Stimulated activated CD8-positive, alpha-beta memory T cell treated with anti-CD3 and anti-CD28 coated beads, Interleukin-4, amount 100 ng/mL, for 24 hours (primary cell): ENCODE measurements at regions not wholly inside any gene's neighbourhood (a gene's known extent, or its start where the extent isn't known, plus 50 kb on each side); places are given as distances from the start of the nearest gene placed in this dataset.

Experiments used
- DNase-seq: peaks from one replicate; pipeline ENCODE4 v3.0.0-alpha.2; 2020; ENCODE audit warnings: low read depth

DNA sequence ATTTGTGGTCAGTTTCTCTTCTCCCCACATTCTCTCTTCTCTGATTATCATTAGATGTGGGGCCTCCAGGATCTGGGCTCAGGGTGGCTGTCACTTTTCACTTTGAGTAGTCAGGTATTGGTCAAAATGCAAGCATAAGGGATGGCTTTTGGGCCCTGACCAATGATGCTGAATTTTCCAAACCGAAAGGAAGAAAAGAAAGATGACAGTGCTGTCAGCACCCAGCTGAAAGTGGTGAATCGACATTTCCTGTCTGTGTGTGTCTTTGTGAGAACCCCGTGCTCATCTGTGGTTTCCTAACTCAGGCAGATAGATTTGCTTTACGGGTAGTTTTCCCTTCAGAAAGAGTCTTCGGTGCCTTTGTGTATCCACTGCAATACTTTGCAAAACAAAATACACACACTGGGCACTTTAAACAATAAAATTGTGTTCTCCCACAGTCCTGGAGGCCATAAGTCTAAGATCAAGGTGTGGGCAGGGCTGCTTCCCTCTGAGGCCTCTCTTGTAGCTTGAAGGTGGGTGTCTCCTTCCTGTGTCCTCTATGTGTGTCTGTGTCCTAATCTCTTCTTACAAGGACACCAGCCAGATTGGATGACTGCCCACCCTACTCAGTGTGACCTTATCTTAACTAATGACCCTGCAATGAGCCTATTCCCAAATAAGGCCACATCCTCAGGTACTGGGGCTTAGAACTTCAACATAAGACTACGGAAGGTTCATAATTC lies 274.8 kb upstream of the AJAP1 start:
- no peak for DNase-seq

GRCh38 chr1:4380564-4381168 lies 273.7 kb upstream of the AJAP1 start:
- no peak for DNase-seq

DNA sequence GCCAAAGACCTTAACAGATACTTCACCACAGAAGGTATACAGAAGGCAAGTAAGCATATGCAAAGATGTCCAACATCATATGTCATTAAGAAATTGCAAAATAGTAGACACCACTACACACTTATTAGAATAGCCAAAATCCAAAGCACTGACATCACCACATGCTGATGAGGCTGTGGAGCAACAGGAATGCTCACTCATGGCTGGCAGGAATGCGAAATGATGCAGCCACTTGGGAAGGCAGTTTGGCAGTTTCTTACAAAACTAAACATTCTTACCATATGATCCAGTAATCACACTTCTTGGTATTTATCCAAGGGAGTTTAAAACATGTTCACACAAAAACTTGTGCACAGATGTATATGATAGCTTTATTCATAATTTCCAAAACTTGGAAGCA lies 261.2 kb upstream of the AJAP1 start:
- no peak for DNase-seq

DNA sequence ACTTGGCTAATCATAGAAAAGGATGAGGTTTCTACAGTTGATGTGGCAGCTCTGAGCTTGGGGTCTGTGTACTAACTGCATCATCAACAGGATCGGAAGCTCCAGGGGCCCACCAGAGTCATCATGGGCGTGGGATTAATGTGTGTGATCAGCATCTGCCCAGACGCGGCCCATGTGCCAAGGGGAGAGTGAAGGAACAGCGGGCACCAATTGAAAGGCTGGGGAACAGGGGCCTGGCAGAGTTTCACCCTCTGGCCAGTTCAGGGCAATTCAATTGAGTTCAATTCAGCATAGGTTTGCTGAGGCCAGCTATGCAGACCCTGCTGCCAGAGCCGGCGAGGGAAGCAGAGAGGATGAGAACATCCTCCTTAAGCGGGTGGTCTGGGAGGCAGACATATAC lies 260.0 kb upstream of the AJAP1 start:
- DNase-seq = no peak

- no peak for DNase-seq
Measured at GRCh38 chr1:4395158-4395557, 259.3 kb upstream of the AJAP1 start.

DNA sequence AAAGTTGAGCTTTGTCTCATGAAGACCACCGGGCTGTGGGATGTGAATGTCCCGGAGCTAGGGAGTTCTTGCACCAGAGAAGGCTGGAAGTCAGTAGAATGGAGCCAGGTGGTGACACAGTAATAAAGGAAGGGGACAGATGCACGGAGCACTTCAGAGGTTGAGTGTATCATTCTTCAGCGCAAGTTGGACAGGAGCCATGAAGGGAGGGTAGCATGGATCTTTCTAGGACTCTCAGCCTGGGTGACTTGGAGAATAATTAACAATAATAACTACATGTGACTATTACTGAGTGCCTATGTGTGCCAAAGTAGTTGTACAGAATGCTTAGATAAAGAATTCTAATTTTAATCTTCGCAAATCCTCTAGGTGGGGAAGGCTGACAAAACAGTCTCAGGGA lies 258.7 kb upstream of the AJAP1 start:
- DNase-seq = no peak

DNA sequence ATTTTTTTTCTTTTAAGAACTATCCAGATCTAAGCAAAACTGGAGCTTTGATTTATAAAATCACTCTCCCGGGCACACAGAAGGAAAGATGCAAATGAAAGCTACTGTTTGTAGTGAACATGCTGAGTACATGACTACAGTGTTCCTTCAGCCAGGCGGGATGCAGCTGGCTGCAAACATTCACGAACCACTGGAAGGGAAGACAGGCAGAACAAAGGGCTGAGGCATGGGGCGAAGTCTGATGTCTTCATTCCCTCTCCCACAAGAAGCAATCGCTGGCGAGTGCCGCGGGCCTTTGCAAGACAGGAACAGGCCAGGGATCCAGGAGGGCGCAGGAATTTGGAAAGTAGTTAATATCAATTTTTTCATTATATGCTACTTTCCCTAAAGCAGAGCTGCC lies 257.9 kb upstream of the AJAP1 start:
- no peak for DNase-seq

DNA sequence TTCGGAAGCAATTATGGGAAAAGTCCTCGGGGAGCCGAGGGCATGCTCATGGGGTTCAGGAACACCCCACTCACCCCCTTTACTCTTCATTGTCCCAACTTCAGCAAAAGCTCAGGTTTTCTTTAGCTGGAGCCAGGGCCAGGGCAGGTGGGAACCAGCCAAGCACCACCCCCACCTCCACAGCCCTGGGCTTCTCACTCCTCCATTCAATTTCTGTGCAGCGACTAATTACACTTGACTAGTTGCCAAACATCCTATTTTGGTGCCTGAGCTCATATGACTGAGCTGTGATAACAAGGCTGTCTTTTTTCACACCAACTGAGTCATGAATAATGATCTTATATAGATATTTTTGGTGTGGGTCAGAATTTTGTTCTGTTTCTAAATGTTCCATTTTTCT lies 257.2 kb upstream of the AJAP1 start:
- no peak for DNase-seq

- DNase-seq = no peak
Measured at GRCh38 chr1:4402032-4402431, 252.4 kb upstream of the AJAP1 start.

DNA sequence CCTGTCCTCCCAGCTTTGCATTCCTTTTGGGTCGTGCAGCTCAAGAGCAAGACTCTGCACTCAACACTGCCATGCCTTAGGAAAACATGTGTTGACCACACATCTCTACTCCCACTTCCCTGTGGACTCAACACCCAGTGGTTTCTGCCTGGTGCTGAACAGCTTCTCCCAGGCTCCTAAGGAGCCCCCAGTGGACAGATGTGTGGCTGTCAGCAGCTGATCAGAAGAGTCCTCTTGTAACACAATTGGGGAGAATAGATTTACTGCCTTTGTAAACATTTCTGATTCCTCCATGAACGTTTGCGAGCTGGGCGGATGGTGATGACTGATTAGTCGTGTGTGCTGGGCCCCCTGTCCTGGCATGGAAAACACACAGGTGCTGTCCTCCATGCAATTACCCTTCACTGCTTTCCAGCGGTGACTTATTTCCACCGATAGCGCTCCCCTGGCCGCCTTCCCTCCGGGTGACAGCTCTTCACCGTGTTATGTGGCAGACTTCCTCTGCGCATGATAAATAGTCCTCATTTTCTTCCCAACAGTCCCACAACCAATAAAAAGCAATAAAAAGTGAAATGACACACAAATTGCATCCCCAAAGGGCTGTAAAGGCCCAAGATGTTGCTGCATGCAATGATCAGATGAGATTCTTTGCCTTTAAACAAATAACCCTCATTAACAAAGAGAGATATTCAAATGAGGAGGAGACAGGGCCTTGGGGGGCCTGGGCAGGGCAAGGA lies 249.4 kb upstream of the AJAP1 start:
- no peak for DNase-seq

DNA sequence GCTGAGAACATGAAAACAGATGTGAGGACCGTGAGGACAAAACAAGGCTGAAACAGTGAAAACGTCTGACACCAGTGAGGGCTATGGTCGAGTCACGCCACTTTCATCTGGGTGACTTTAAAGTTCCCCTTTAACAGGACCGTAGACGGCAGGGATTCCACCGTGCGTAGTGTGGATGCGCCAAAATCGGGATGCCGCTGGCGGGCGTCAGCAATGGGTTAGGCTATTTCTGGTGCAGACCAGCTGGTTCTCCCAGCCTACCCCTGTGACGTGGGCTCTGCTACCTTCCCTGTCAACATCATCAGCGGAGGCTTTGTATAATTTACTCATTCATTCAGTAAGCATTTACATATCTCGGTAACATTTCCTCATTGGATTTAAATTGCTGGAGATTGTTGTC lies 246.6 kb upstream of the AJAP1 start:
- no peak for DNase-seq

DNA sequence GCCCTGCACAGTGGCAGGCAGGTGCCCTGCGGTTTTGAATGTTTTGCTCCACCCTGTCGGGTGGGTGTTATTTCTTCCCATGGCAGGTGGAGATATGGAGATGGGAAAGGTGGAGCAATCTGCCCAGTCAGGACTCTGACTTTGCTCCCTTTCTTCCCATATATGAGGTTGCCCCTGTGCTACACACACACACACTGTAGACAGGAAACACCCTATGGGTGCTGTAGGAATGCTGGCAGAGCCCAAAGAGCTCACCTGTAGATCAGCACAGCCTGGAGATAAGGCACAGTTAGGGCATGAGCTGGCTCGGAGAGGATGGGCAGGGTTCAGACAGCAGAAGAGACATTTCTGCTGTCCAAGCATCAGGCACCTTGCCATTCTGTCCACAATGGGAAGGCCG lies 246.0 kb upstream of the AJAP1 start:
- DNase-seq = no peak

- DNase-seq = no peak
Measured at GRCh38 chr1:4411862-4412261, 242.5 kb upstream of the AJAP1 start.

DNA sequence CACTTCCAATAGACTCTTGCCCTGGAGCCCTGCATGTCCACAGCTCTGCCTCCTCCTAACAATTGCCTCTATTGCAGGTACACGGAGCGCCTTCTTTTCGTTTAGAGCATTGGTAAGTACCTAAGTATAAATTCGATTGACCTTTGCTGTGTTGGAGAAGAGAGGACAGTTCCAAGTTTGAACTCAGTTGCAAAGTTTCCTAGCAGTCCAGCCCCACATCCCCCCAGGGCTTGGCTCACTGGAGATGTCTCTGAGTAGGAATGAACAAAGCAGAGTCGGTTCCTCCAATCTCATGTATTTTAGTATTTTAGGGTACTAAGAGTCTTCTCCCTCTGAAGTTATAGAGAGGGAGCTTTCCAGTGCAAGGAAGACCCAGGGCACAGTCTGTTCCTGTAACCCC lies 238.9 kb upstream of the AJAP1 start:
- no peak for DNase-seq

DNA sequence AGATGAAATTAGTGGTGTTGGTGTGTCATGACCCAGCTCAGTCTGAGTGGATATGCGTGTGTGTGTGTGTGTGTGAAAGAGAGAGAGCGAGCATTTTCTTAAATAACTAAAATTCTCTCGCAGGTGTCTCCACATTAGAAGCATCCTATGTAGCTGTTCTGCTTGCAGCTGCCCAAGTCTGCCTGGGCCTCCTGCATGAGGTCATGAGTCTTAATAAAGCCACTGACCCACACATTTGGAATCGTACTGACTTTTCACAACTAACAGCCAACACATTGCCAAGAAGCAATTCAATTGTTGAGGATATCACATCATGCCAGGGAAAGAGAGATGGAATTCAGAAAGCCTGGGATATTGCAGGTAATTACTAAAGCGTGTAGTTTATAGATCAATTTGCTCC lies 238.2 kb upstream of the AJAP1 start:
- DNase-seq = no peak

- DNase-seq = no peak
Measured at GRCh38 chr1:4418021-4418420, 236.4 kb upstream of the AJAP1 start.

DNA sequence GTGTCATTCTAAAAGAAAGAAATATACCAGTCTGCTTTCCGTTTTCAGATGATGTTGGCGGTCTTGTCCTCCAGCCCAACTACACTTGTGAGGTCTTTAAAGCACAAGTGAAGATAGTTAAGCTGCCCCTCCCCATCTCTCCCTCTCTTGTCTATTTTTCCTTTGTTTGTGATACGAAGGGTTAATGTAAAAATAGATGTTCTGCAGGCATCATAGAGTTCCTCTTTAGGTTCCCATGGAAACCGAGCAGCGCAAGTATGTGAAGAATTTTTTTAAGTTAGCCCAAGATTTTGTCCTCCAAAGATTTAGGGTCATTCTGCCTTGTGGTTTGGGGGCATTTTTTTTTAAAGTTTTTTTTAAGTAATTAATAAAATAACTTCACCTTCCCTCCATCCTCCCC lies 232.4 kb upstream of the AJAP1 start:
- no peak for DNase-seq

- no peak for DNase-seq
Measured at GRCh38 chr1:4422504-4423289, 231.7 kb upstream of the AJAP1 start.

DNA sequence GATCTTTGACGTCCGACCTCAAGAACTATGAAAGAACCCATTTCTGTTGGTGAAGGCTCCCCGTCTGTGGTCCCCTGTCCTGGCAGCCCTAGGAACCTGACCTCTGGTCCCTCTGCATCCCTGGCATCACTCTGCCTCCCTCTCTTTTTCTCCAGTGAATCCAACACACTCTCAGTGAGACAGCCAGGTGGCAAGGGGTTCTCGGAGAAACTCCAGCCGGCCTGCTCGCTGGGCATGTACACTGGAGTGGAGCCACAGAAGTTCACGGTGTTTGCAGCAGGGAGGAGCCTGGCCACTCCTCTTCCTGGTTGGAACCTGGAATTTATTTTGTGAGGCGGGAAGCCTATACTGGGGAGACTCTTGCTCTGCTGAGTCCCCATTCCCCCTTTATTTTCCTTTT lies 230.2 kb upstream of the AJAP1 start:
- no peak for DNase-seq

DNA sequence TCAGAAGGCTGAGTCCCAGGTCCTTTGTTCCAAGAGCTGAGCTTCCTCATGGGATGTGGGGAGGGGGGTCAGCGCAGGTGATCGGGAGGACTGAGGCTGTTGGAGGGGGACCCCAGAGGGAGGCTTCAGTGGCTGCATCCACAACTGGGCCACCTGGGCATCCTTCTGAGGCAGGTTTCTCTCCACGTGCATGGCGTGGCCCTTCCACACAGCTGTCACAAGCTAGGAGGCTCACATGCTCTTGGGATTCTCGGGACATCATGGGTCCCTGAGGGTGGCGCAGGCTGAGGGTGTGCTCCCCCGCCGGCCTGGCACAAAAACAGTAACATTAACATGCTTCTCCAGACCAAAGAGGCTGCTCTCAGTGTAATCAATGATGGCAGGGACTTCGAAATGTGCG lies 229.6 kb upstream of the AJAP1 start:
- DNase-seq = no peak

GRCh38 chr1:4425892-4426291 lies 228.5 kb upstream of the AJAP1 start:
- no peak for DNase-seq

DNA sequence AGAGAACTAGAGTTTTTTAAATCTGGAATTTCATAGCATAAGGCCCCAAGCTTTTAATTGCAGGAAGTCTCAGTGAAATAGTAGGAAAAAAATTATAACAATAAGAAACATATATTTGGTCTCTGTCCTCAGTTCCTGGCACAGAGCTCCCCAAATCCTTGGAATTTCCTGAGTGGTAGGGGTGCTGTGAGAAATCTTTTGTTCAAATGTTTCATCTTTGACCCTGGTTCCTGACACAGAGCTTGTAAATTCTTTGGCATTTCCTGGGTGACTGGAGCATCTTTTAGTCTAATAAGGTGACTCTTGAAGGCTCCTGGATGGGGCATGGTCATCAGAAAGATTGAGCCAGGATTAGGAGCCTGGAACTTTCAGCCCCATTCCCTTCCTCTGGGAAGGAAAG lies 225.7 kb upstream of the AJAP1 start:
- DNase-seq = no peak
